Loucy (cell line): ENCODE measurements at regions not wholly inside any gene's neighbourhood (a gene's known extent, or its start where the extent isn't known, plus 50 kb on each side); places are given as distances from the start of the nearest gene placed in this dataset.

Experiments used
- EZH2phosphoT487 ChIP-seq: fragments of 200-600 bp; IDR thresholded peaks from 2 replicates; pipeline ENCODE4 v1.6.1; 2018; ENCODE audit warnings: antibody characterized with exemption, mild to moderate bottlenecking, moderate library complexity, borderline replicate concordance
- TF ChIP-seq, protein P1 (sequence below): fragments of 200-600 bp; sonication (generic); conservative IDR thresholded peaks from 2 replicates; pipeline ENCODE4 v1.5.1; 2014; ENCODE audit warnings: mild to moderate bottlenecking, antibody characterized with exemption, low read length

DNA sequence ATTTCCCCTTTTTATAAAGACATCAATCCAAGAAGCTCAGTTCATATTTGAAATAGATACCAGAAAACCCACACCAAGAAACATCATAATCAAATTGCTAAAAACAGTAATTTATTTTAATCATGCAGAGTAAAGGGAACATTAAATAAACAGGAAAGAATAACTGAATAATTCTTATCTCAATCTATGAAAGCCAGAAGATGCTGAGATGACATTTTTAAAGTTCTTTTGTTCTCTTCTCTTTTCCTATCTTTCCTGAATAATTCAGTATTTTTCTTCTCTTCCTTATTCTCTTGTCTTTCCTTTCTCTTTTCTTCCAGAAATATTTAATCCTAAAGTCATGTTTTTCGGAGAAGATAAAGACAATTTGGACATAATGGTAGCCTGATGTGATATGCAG, 259.0 kb upstream of the OPRM1 start:
- TF ChIP-seq, protein P1, sequence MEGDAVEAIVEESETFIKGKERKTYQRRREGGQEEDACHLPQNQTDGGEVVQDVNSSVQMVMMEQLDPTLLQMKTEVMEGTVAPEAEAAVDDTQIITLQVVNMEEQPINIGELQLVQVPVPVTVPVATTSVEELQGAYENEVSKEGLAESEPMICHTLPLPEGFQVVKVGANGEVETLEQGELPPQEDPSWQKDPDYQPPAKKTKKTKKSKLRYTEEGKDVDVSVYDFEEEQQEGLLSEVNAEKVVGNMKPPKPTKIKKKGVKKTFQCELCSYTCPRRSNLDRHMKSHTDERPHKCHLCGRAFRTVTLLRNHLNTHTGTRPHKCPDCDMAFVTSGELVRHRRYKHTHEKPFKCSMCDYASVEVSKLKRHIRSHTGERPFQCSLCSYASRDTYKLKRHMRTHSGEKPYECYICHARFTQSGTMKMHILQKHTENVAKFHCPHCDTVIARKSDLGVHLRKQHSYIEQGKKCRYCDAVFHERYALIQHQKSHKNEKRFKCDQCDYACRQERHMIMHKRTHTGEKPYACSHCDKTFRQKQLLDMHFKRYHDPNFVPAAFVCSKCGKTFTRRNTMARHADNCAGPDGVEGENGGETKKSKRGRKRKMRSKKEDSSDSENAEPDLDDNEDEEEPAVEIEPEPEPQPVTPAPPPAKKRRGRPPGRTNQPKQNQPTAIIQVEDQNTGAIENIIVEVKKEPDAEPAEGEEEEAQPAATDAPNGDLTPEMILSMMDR, result no peak
- TF ChIP-seq EZH2phosphoT487, result no peak
